Suprapubic skin (tissue), 4 donors: ENCODE measurements at regions not wholly inside any gene's neighbourhood (a gene's known extent, or its start where the extent isn't known, plus 50 kb on each side); places are given as distances from the start of the nearest gene placed in this dataset.

Experiments
- DNase-seq, 2 donors: peaks; one replicate each; pipeline ENCODE4 v3.0.0-alpha.2; 2019; ENCODE audit warnings: low spot score in 2 of 2
- H3K27ac ChIP-seq: fragments of 200-600 bp; sonication (generic); one replicate; pipeline ENCODE4 v1.5.1; 2019
- H3K27me3 ChIP-seq: fragments of 200-600 bp; sonication (generic); one replicate; pipeline ENCODE4 v1.5.1; 2019
- H3K36me3 ChIP-seq: fragments of 200-600 bp; sonication (generic); one replicate; pipeline ENCODE4 v1.5.1; 2019
- H3K4me1 ChIP-seq: fragments of 200-600 bp; sonication (generic); one replicate; pipeline ENCODE4 v1.5.1; 2019
- H3K4me3 ChIP-seq: fragments of 200-600 bp; sonication (generic); one replicate; pipeline ENCODE4 v1.5.1; 2019; ENCODE audit warnings: mild to moderate bottlenecking
- H3K9me3 ChIP-seq: fragments of 200-600 bp; sonication (generic); one replicate; pipeline ENCODE4 v1.5.1; 2019
- EP300 ChIP-seq: sonication (generic); formaldehyde crosslinking; IDR thresholded peaks from one replicate; pipeline ENCODE4 v1.6.1; 2017; ENCODE audit warnings: antibody characterized with exemption
- POLR2A ChIP-seq, 2 donors: fragments of 450-650 bp; IDR thresholded peaks; one replicate each; pipeline ENCODE4 v1.6.1; 2017; ENCODE audit warnings: antibody characterized with exemption in 2 of 2, mild to moderate bottlenecking in 2 of 2, moderate library complexity in 2 of 2
- POLR2AphosphoS5 ChIP-seq, 3 donors: sonication (generic); formaldehyde crosslinking; IDR thresholded peaks; one replicate each; pipeline ENCODE4 v1.6.1; 2017; ENCODE audit warnings: antibody characterized with exemption in 3 of 3
- WGBS: methylation state at CpG from one replicate; pipeline ENCODE4 v1.1.5; 2018; 5-methylcytosine and 5-hydroxymethylcytosine counted together
- TF ChIP-seq, protein P1 (sequence below), 2 donors: fragments of 200-600 bp in 1 of 2; fragments of 450-650 bp in 1 of 2; sonication (generic) in 1 of 2; IDR thresholded peaks; one replicate each; pipeline ENCODE4 v1.5.1; 2016 to 2019; ENCODE audit warnings: antibody characterized with exemption in 2 of 2, mild to moderate bottlenecking in 1 of 2, moderate library complexity in 1 of 2

DNA sequence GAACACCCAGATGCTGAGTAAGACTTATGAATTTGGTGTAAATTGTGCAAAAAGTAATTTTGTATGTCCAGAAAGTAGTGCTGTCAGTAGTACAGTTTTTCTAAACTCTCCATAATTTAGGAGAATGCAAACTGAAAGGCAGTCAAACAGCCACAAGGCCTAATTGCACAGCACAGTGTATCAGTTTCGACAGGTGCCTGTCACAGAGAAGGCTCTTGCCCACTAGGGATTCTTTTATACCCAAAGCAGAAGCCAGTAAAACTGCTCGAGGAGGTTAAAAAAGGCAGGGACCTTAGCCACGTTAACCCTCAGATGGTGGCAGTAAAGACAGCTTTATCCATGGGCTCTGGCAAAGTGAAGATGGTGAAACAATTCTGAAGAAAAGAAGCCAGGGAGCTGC is 69.4 kb upstream of the GATB start:
- WGBS: 91% methylated on average over 3 of the region's 3 CpGs

DNA sequence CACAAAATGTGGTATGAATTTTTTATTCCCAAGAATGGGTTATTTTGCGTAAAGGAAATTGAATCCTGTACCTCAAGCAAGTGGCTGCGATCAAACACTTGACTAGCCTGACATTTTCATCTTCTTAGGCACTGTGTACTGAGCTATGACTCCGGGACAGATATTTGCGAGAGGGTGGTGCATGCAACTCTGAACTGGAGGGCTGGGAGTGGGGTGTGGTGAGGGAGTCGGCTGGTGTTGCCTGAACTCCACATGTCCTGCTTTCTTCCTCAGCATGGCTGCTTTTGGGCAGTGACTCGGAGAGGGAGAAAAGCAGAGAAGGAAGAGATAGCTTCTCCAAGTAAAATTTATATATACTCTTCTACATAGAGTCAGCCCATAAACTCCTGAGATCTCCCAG is 68.5 kb upstream of the GATB start:
- H3K4me3 ChIP-seq: no peak overlapping the region

More for the DNA sequence above, 69.4 kb upstream of the GATB start:
- H3K9me3 ChIP-seq: no peaks in the 10 kb centered on the region
- TF ChIP-seq EP300 (no peak), POLR2AphosphoS5 (IDR thresholded peaks at IDR 0.05) (no peak), POLR2A (IDR thresholded peaks at IDR 0.05) (no peak)
- TF ChIP-seq, protein P1, sequence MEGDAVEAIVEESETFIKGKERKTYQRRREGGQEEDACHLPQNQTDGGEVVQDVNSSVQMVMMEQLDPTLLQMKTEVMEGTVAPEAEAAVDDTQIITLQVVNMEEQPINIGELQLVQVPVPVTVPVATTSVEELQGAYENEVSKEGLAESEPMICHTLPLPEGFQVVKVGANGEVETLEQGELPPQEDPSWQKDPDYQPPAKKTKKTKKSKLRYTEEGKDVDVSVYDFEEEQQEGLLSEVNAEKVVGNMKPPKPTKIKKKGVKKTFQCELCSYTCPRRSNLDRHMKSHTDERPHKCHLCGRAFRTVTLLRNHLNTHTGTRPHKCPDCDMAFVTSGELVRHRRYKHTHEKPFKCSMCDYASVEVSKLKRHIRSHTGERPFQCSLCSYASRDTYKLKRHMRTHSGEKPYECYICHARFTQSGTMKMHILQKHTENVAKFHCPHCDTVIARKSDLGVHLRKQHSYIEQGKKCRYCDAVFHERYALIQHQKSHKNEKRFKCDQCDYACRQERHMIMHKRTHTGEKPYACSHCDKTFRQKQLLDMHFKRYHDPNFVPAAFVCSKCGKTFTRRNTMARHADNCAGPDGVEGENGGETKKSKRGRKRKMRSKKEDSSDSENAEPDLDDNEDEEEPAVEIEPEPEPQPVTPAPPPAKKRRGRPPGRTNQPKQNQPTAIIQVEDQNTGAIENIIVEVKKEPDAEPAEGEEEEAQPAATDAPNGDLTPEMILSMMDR (IDR thresholded peaks at IDR 0.05): no peak
- H3K4me1 ChIP-seq: no peaks in the 10 kb centered on the region
- DNase-seq: no peak
- no peaks in the 10 kb centered on the region for H3K36me3 ChIP-seq
- H3K27me3 ChIP-seq: no peaks in the 10 kb centered on the region
- H3K4me3 ChIP-seq: no peak overlapping the region
- H3K27ac ChIP-seq: no peak overlapping the region

DNA sequence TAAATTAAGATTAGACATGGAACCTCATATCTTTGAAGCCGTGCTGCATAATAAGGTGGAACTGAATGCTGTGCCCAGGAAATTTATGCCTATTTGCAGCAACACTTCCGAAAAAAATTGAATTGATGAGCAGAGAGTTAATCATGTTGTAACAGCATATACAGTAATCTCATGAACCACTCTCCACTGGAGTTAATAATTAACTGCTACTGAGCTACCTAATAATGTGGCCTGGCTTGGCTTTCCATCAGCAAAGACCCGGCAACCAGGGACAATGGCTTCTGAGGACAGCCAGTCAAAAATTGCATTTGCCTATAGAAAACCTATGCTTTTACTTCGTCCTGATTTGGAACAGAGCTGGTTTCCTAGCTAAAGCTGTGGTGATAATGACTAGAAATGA is 63.8 kb upstream of the GATB start:
- no peaks in the 10 kb centered on the region for H3K27me3 ChIP-seq
- H3K4me1 ChIP-seq: no peaks in the 10 kb centered on the region
- WGBS: 84% methylated on average over 4 of the region's 4 CpGs
- no peak for DNase-seq
- no peaks in the 10 kb centered on the region for H3K9me3 ChIP-seq
- no peaks in the 10 kb centered on the region for H3K36me3 ChIP-seq
- H3K27ac ChIP-seq: no peak overlapping the region
- TF ChIP-seq POLR2A (IDR thresholded peaks at IDR 0.05): no peak
- no peak for TF ChIP-seq EP300
- TF ChIP-seq POLR2AphosphoS5 (IDR thresholded peaks at IDR 0.05): no peak
- TF ChIP-seq, protein P1 (IDR thresholded peaks at IDR 0.05): no peak
- H3K4me3 ChIP-seq: no peak overlapping the region

More for the DNA sequence above, 68.5 kb upstream of the GATB start:
- TF ChIP-seq POLR2AphosphoS5 (IDR thresholded peaks at IDR 0.05) (no peak), POLR2A (IDR thresholded peaks at IDR 0.05) (no peak), EP300 (no peak)
- TF ChIP-seq, protein P1 (IDR thresholded peaks at IDR 0.05): no peak
- no peak for DNase-seq
- Histone ChIP-seq H3K36me3 (no peaks in the 10 kb centered on the region), H3K9me3 (no peaks in the 10 kb centered on the region), H3K27ac (no peak overlapping the region), H3K27me3 (no peaks in the 10 kb centered on the region), H3K4me1 (no peaks in the 10 kb centered on the region)
- 85% methylated on average over 6 of the region's 6 CpGs for WGBS

DNA sequence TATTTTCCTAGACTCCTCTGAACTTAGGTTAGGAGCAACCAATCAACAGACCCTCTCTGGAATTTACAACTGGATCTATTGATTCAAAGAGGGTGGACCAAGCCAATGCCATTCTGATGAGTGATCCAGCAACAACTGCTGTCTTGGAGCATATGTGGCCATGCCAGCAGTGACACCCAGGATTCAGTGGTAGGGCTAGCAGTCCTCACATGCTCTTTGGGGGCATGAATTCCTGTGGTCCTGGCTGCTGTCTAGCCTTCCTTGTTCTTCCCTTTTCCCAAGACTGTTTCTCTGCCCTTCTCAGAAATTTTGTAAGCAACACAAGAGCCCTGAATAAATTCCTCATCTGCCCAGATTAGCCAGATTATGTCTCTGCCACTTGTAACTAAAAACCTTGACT is 61.5 kb upstream of the GATB start:
- Histone ChIP-seq H3K4me1 (no peaks in the 10 kb centered on the region), H3K9me3 (no peaks in the 10 kb centered on the region), H3K4me3 (no peak overlapping the region), H3K27me3 (no peaks in the 10 kb centered on the region), H3K36me3 (no peaks in the 10 kb centered on the region), H3K27ac (no peak overlapping the region)
- TF ChIP-seq POLR2A (IDR thresholded peaks at IDR 0.05): no peak
- TF ChIP-seq, protein P1 (IDR thresholded peaks at IDR 0.05): no peak
- no peak for TF ChIP-seq POLR2AphosphoS5 (IDR thresholded peaks at IDR 0.05)
- no peak for TF ChIP-seq EP300
- DNase-seq: no peak

DNA sequence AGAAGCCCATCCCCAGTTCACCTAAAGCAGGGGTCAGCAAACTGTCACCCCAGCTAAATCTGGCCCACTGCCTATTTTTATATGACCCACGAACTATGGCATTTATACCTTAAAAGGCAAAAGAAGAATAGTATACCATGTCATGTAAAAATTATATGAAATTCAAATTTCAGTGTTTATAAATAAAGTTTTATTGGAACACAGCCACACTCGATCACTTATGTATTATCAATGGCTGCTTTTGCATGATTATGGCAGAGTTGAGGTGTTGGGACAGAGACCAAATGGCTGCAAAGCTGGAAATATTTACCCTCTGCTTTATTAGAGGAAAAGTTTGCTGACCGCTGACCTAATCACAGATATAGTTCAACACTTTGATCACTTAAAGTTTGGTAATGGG is 59.2 kb upstream of the GATB start:
- Histone ChIP-seq H3K4me3 (no peak overlapping the region), H3K36me3 (no peaks in the 10 kb centered on the region), H3K27ac (no peak overlapping the region), H3K4me1 (no peaks in the 10 kb centered on the region), H3K27me3 (no peaks in the 10 kb centered on the region), H3K9me3 (no peaks in the 10 kb centered on the region)
- TF ChIP-seq POLR2A (IDR thresholded peaks at IDR 0.05): no peak
- DNase-seq: no peak
- WGBS: 88% methylated on average over 3 of the region's 3 CpGs

DNA sequence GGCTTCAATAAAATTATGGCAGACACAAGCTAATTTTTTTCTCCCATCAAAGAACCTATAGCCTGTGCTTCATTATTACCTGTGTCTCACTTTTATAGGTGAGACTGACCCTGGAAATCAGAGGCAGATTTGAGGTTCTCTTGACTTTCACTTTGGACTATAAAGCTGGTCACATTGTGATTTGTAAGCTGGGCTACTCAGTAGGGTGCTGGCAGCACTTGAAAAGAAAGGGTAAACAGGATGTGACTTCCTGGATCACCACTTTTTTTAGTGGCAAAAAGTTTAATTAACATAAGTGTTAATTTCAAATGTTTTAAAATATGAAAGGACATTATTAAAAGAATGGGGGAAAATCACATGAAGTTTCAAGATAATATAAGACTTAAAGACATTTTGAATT is 50.6 kb upstream of the GATB start:
- Histone ChIP-seq H3K4me1 (peaks cover 24% of the 10 kb centered on the region), H3K36me3 (no peaks in the 10 kb centered on the region), H3K27me3 (no peaks in the 10 kb centered on the region), H3K27ac (no peak overlapping the region), H3K9me3 (no peaks in the 10 kb centered on the region), H3K4me3 (no peak overlapping the region)
- DNase-seq: no peak
- TF ChIP-seq POLR2A (IDR thresholded peaks at IDR 0.05) (no peak), POLR2AphosphoS5 (IDR thresholded peaks at IDR 0.05) (no peak), EP300 (no peak)
- TF ChIP-seq, protein P1 (IDR thresholded peaks at IDR 0.05): no peak
